ENCODE measurements at regions not wholly inside any gene's neighbourhood (a gene's known extent, or its start where the extent isn't known, plus 50 kb on each side); places are given as distances from the start of the nearest gene placed in this dataset.

GRCh38 chr10:31702005-31702404 is 226.6 kb downstream of the ARHGAP12 start:
- H3K4me3 Mint-ChIP-seq, result no peak overlapping the region

GRCh38 chr10:31701546-31701945 is 227.1 kb downstream of the ARHGAP12 start:
- no peak for DNase-seq
- no peak for TF ChIP-seq CTCF (IDR thresholded peaks at IDR 0.05)
- Mint-ChIP-seq H3K9me3 (peaks cover 27% of the 10 kb centered on the region), H3K27ac (no peak overlapping the region), H3K36me3 (ENCODE audit: low read depth) (peaks cover 21% of the 10 kb centered on the region), H3K4me3 (no peak overlapping the region), H3K4me1 (ENCODE audit: low read depth) (peaks cover 41% of the 10 kb centered on the region), H3K27me3 (ENCODE audit: insufficient read depth) (no peaks in the 10 kb centered on the region; the same call in 1 of the 2 replicates)

More at GRCh38 chr10:31702005-31702404, 226.6 kb downstream of the ARHGAP12 start:
- H3K27ac Mint-ChIP-seq, result no peak overlapping the region
- peaks cover 21% of the 10 kb centered on the region for H3K36me3 Mint-ChIP-seq (ENCODE audit: low read depth)
- no peak for TF ChIP-seq CTCF (IDR thresholded peaks at IDR 0.05)
- DNase-seq, result no peak
- H3K9me3 Mint-ChIP-seq, result peaks cover 27% of the 10 kb centered on the region
- no peaks in the 10 kb centered on the region; the same call in 1 of the 2 replicates for H3K27me3 Mint-ChIP-seq (ENCODE audit: insufficient read depth)
- peaks cover 42% of the 10 kb centered on the region for H3K4me1 Mint-ChIP-seq (ENCODE audit: low read depth)

- peaks cover 27% of the 10 kb centered on the region for H3K9me3 Mint-ChIP-seq
- no peak for TF ChIP-seq CTCF (IDR thresholded peaks at IDR 0.05)
- no peaks in the 10 kb centered on the region; the same call in 1 of the 2 replicates for H3K27me3 Mint-ChIP-seq (ENCODE audit: insufficient read depth)
- H3K27ac Mint-ChIP-seq, result no peak overlapping the region
- DNase-seq, result no peak
- peaks cover 21% of the 10 kb centered on the region for H3K36me3 Mint-ChIP-seq (ENCODE audit: low read depth)
- no peak overlapping the region for H3K4me3 Mint-ChIP-seq
- H3K4me1 Mint-ChIP-seq (ENCODE audit: low read depth), result peaks cover 38% of the 10 kb centered on the region
These were observed 228.4 kb downstream of the ARHGAP12 start for GRCh38 chr10:31700181-31700611.

- H3K27me3 Mint-ChIP-seq (ENCODE audit: insufficient read depth), result peaks cover 2% of the 10 kb centered on the region
- peaks cover 38% of the 10 kb centered on the region for H3K4me1 Mint-ChIP-seq (ENCODE audit: low read depth)
- H3K27ac Mint-ChIP-seq, result peak overlapping the region; percentile 96
- H3K4me3 Mint-ChIP-seq, result peak overlapping the region; percentile 82
- no peak for TF ChIP-seq CTCF (IDR thresholded peaks at IDR 0.05)
- peaks cover 13% of the 10 kb centered on the region for H3K36me3 Mint-ChIP-seq (ENCODE audit: low read depth)
- H3K9me3 Mint-ChIP-seq, result peaks cover 17% of the 10 kb centered on the region
- DNase-seq, result peak; percentile 74
These were observed 230.3 kb downstream of the ARHGAP12 start for GRCh38 chr10:31698181-31698830.

- peaks cover 38% of the 10 kb centered on the region for H3K4me1 Mint-ChIP-seq (ENCODE audit: low read depth)
- H3K27ac Mint-ChIP-seq, result peak overlapping the region; percentile 96
- no peak for TF ChIP-seq CTCF (IDR thresholded peaks at IDR 0.05)
- peaks cover 5% of the 10 kb centered on the region for H3K36me3 Mint-ChIP-seq (ENCODE audit: low read depth)
- H3K9me3 Mint-ChIP-seq, result peaks cover 9% of the 10 kb centered on the region
- peaks cover 2% of the 10 kb centered on the region for H3K27me3 Mint-ChIP-seq (ENCODE audit: insufficient read depth)
- peak overlapping the region; percentile 82 for H3K4me3 Mint-ChIP-seq
- DNase-seq, result peak; percentile 78
These were observed 231.1 kb downstream of the ARHGAP12 start for GRCh38 chr10:31697271-31698180.
